ENCODE measurements at regions not wholly inside any gene's neighbourhood (a gene's known extent, or its start where the extent isn't known, plus 50 kb on each side); places are given as distances from the start of the nearest gene placed in this dataset.
"Not testable (repeated sequence)": the region's sequence is repeated elsewhere in the genome, so short reads cannot be mapped to it uniquely, and the experiment has no call there.

GRCh38 chr5:120092649-120093048 lies 371.5 kb upstream of the PRR16 start:
- no peak for DNase-seq

GRCh38 chr5:120093178-120093577 lies 370.9 kb upstream of the PRR16 start:
- no peak for DNase-seq

- DNase-seq: no peak
Measured at GRCh38 chr5:120096413-120096812, 367.7 kb upstream of the PRR16 start.

GRCh38 chr5:120098426-120098825 lies 365.7 kb upstream of the PRR16 start:
- no peak for DNase-seq

- DNase-seq: no peak
Measured at GRCh38 chr5:120098902-120099535, 365.1 kb upstream of the PRR16 start.

GRCh38 chr5:120101771-120102170 lies 362.3 kb upstream of the PRR16 start:
- no peak for DNase-seq

GRCh38 chr5:120103495-120103894 lies 360.6 kb upstream of the PRR16 start:
- no peak for DNase-seq

GRCh38 chr5:120106912-120107525 lies 357.1 kb upstream of the PRR16 start:
- DNase-seq: no peak

GRCh38 chr5:120108586-120109248 lies 355.4 kb upstream of the PRR16 start:
- DNase-seq: no peak

GRCh38 chr5:120122703-120123102 lies 341.4 kb upstream of the PRR16 start:
- DNase-seq: no peak

GRCh38 chr5:120124031-120124430 lies 340.1 kb upstream of the PRR16 start:
- no peak for DNase-seq

GRCh38 chr5:120124961-120125360 lies 339.1 kb upstream of the PRR16 start:
- no peak for DNase-seq

- not testable (repeated sequence) for DNase-seq
Measured at GRCh38 chr5:120132347-120132746, 331.8 kb upstream of the PRR16 start.

GRCh38 chr5:120134944-120135343 lies 329.2 kb upstream of the PRR16 start:
- DNase-seq: no peak

GRCh38 chr5:120137582-120137981 lies 326.5 kb upstream of the PRR16 start:
- DNase-seq: no peak

- DNase-seq: peak; percentile 38
Measured at GRCh38 chr5:120139039-120139438, 325.1 kb upstream of the PRR16 start.

GRCh38 chr5:120140501-120140900 lies 323.6 kb upstream of the PRR16 start:
- no peak for DNase-seq

- no peak for DNase-seq
Measured at GRCh38 chr5:120141076-120141475, 323.0 kb upstream of the PRR16 start.

- no peak for DNase-seq
Measured at GRCh38 chr5:120146787-120147186, 317.3 kb upstream of the PRR16 start.

GRCh38 chr5:120147911-120148310 lies 316.2 kb upstream of the PRR16 start:
- not testable (repeated sequence) for DNase-seq

- no peak for DNase-seq
Measured at GRCh38 chr5:120150770-120151169, 313.3 kb upstream of the PRR16 start.

GRCh38 chr5:120151181-120151580 lies 312.9 kb upstream of the PRR16 start:
- DNase-seq: no peak

GRCh38 chr5:120151825-120152224 lies 312.3 kb upstream of the PRR16 start:
- DNase-seq: no peak

GRCh38 chr5:120152472-120152871 lies 311.6 kb upstream of the PRR16 start:
- DNase-seq: no peak
